K562 (cell line): ENCODE measurements at regions not wholly inside any gene's neighbourhood (a gene's known extent, or its start where the extent isn't known, plus 50 kb on each side); places are given as distances from the start of the nearest gene placed in this dataset.

Experiments
- ATAC-seq: fragments of 200-7000 bp; cut with Tn5 transposase; 3 replicates; pipeline ENCODE4 v1.9.1; 2020; ENCODE audit warnings: moderate library complexity
- BruUV-seq: library from RNA; stranded (reverse); fragments of 400-500 nt; replicated peaks from 2 replicates; lab custom pipeline; 2021; lab: Mats Ljungman, UMichigan
- CTCF ChIA-PET: fragments of 300-600 bp; formaldehyde crosslinking; extraction: SDS; loops from one replicate; lab custom pipeline; 2021; ENCODE audit warnings: low intra/inter-chr PET ratio; lab: Yijun Ruan, JAX
- POLR2A ChIA-PET: fragments of 300-600, 350-650 bp; sonication (Branson Sonifier 250); formaldehyde crosslinking; extraction: SDS; loops from one replicate; lab custom pipeline; 2021; ENCODE audit warnings: antibody characterized with exemption, inconsistent platforms; lab: Yijun Ruan, JAX
- DNase-seq, 4 experiments: peaks; one replicate each; pipeline versions ENCODE4 v3.0.0 to v3.0.0-alpha.2; 2011 to 2018; ENCODE audit warnings: low spot score in 3 of 4, mixed read lengths in 3 of 4; ENCODE audit errors: extremely low read depth in 1 of 4
- FAIRE-seq: peaks from 2 replicates; lab custom pipeline; 2011; peaks lifted over from hg19 to GRCh38; lab: Jason Lieb, UNC
- H2AFZ ChIP-seq: 2 replicates; pipeline ENCODE4 v1.6.0; 2011; ENCODE audit warnings: low read depth, low read length, control low read depth, inconsistent platforms
- H3K27ac ChIP-seq: fragments of 200-600 bp; 3 replicates; pipeline ENCODE4 v1.8.0; 2011; ENCODE audit warnings: low read depth, mild to moderate bottlenecking, control low read depth, inconsistent platforms, low read length, moderate library complexity, mixed read lengths; ENCODE audit errors: extremely low read depth
- H3K27me3 ChIP-seq, 2 experiments: fragments of 300-600 bp in 1 of 2; 2 replicates in 1 of 2; 3 replicates in 1 of 2; pipeline versions ENCODE4 v1.6.0 to v1.8.0; 2011; ENCODE audit warnings: inconsistent platforms in 2 of 2, low read length in 2 of 2, mild to moderate bottlenecking in 1 of 2, mixed read lengths in 1 of 2, moderate library complexity in 1 of 2; ENCODE audit not compliant: control insufficient read depth in 2 of 2, insufficient read depth in 2 of 2
- H3K36me3 ChIP-seq: fragments of 300-600 bp; 3 replicates; pipeline ENCODE4 v1.8.0; 2011; ENCODE audit warnings: mild to moderate bottlenecking, low read length, inconsistent platforms; ENCODE audit not compliant: control insufficient read depth, insufficient read depth
- H3K4me1 ChIP-seq, 2 experiments: fragments of 200-600 bp in 1 of 2; replicated peaks in 1 of 2; 2 replicates in 1 of 2; 3 replicates in 1 of 2; pipeline versions ENCODE4 v1.5.1 to v1.8.0; 2011; ENCODE audit warnings: inconsistent platforms in 2 of 2, low read length in 2 of 2, mild to moderate bottlenecking in 1 of 2, mixed read lengths in 1 of 2, moderate library complexity in 1 of 2; ENCODE audit not compliant: control insufficient read depth in 2 of 2, insufficient read depth in 2 of 2
- H3K4me2 ChIP-seq: 2 replicates; pipeline ENCODE4 v1.6.1; 2011; ENCODE audit warnings: low read length, control low read depth, inconsistent platforms, mixed read lengths; ENCODE audit not compliant: insufficient read depth
- H3K4me3 ChIP-seq: fragments of 200-600 bp; sonication (generic), shearing (Covaris generic); 2 replicates; pipeline ENCODE4 v1.5.1; 2016; ENCODE audit warnings: control low read depth, inconsistent platforms
- H3K79me2 ChIP-seq: fragments of 200-600 bp; 3 replicates; pipeline ENCODE4 v1.8.0; 2011; ENCODE audit warnings: low read length, inconsistent platforms; ENCODE audit not compliant: control insufficient read depth, insufficient read depth
- H3K9ac ChIP-seq, 2 experiments: 2 replicates each; pipeline versions ENCODE4 v1.6.0 to v1.6.1; 2011; ENCODE audit warnings: low read depth in 2 of 2, low read length in 2 of 2, control low read depth in 1 of 2, inconsistent platforms in 1 of 2, mild to moderate bottlenecking in 1 of 2, mixed read lengths in 1 of 2; ENCODE audit not compliant: insufficient read depth in 1 of 2
- H3K9me1 ChIP-seq: one replicate; pipeline ENCODE4 v1.6.0; 2011; ENCODE audit warnings: inconsistent platforms, mild to moderate bottlenecking, low read length, moderate library complexity; ENCODE audit not compliant: control insufficient read depth, insufficient read depth
- H3K9me3 ChIP-seq: replicated peaks from 2 replicates; pipeline ENCODE4 v1.5.1; 2011; ENCODE audit warnings: low read depth, low read length, inconsistent platforms; ENCODE audit not compliant: control insufficient read depth, insufficient read depth
- H4K20me1 ChIP-seq: replicated peaks from 2 replicates; pipeline ENCODE4 v1.6.1; 2011; ENCODE audit warnings: low read length, inconsistent platforms, mixed read lengths; ENCODE audit not compliant: control insufficient read depth, insufficient read depth
- ARID3A ChIP-seq: IDR thresholded peaks from 2 replicates; pipeline ENCODE4 v1.6.1; 2012; ENCODE audit warnings: low read depth, low read length, improper control_type of control experiment, borderline replicate concordance
- ATF4 ChIP-seq: fragments of 450-650 bp; formaldehyde crosslinking; IDR thresholded peaks from 2 replicates; pipeline ENCODE4 v1.4.0; 2022; ENCODE audit warnings: mild to moderate bottlenecking, moderate library complexity
- BRF2 ChIP-seq: IDR thresholded peaks from 3 replicates; pipeline ENCODE4 v1.6.1; 2011; ENCODE audit warnings: borderline replicate concordance, mild to moderate bottlenecking; ENCODE audit not compliant: insufficient read length, insufficient read depth
- CXXC5 ChIP-seq: fragments of 250-450 bp; sonication (Bioruptor Pico); IDR thresholded peaks from 2 replicates; pipeline ENCODE4 v1.8.0; 2022; ENCODE audit warnings: inconsistent platforms, mild to moderate bottlenecking, moderate library complexity
- ELK1 ChIP-seq: sonication (generic); formaldehyde crosslinking; IDR thresholded peaks from 2 replicates; pipeline ENCODE4 v1.8.1; 2022; ENCODE audit warnings: missing genetic modification reagents
- GATAD2B ChIP-seq: fragments of 450-650 bp; IDR thresholded peaks from 2 replicates; pipeline ENCODE4 v1.6.1; 2017; ENCODE audit warnings: mild to moderate bottlenecking, borderline replicate concordance
- RAD51 ChIP-seq: fragments of 450-650 bp; IDR thresholded peaks from 2 replicates; pipeline ENCODE4 v1.7.1; 2016; ENCODE audit warnings: low read depth, mild to moderate bottlenecking, borderline replicate concordance
- SRSF1 ChIP-seq: fragments of 200-400 bp; formaldehyde crosslinking; IDR thresholded peaks from 2 replicates; pipeline ENCODE4 v1.6.1; 2017; ENCODE audit warnings: mild to moderate bottlenecking, low read depth, low read length, moderate library complexity
- TBP ChIP-seq: optimal IDR thresholded peaks from 2 replicates; pipeline ENCODE3; 2011; ENCODE audit warnings: low read depth, low read length, improper control_type of control experiment
- TOE1 ChIP-seq, 2 experiments: fragments of 450-650 bp in 1 of 2; sonication (generic) in 1 of 2; formaldehyde crosslinking in 1 of 2; IDR thresholded peaks; 2 replicates each; pipeline versions ENCODE4 v1.7.1 to v1.8.0; 2016 to 2022; ENCODE audit warnings: borderline replicate concordance in 2 of 2, mild to moderate bottlenecking in 2 of 2, antibody characterized with exemption in 1 of 2, inconsistent platforms in 1 of 2, low read depth in 1 of 2, missing genetic modification reagents in 1 of 2, moderate library complexity in 1 of 2
- ZBED1 ChIP-seq: IDR thresholded peaks from 2 replicates; pipeline ENCODE4 v1.6.1; 2014
- WGBS: fragments of 100-300 bp; shearing (Covaris generic); methylation state at CpG from one replicate; pipeline ENCODE4 v1.1.6; 2016; ENCODE audit warnings: low coverage, mixed read lengths; ENCODE audit not compliant: insufficient coverage; ENCODE audit errors: missing lambda C conversion rate; 5-methylcytosine and 5-hydroxymethylcytosine counted together
- in situ Hi-C: fragments of 300-500 bp; cut with MboI; formaldehyde crosslinking; loops from 4 replicates; pipeline ENCODE4 v1.15.0; 2018; ENCODE audit warnings: inconsistent platforms, mixed read lengths
- intact Hi-C: fragments of 100-400 bp; cut with micrococcal nuclease; formaldehyde crosslinking; loops from 2 replicates; pipeline ENCODE4 v1.14.2; 2022

GRCh38 chr18:78115896-78116561, 863.6 kb upstream of the SALL3 start:
- no peak overlapping the region for H3K27ac ChIP-seq
- no TSS peak for BruUV-seq
- no peak overlapping the region for H2AFZ ChIP-seq
- intact Hi-C loops: no loop called here
- no peaks in the 10 kb centered on the region for H3K4me1 ChIP-seq
- DNase-seq (no peak), FAIRE-seq (no peak), ATAC-seq (no peak)
- POLR2A ChIA-PET: no interaction called here
- no peaks in the 10 kb centered on the region for H4K20me1 ChIP-seq
- in situ Hi-C loops: no loop called here
- H3K36me3 ChIP-seq: no peaks in the 10 kb centered on the region
- H3K4me3 ChIP-seq: no peak overlapping the region
- H3K9ac ChIP-seq: no peak overlapping the region
- no peaks in the 10 kb centered on the region for H3K9me1 ChIP-seq
- WGBS: 0% methylated on average over 1 of the region's 1 CpG
- CTCF ChIA-PET: no interaction called here
- H3K4me2 ChIP-seq: no peak overlapping the region
- H3K79me2 ChIP-seq: no peaks in the 10 kb centered on the region
- H3K27me3 ChIP-seq: peaks cover 0 to 22% of the 10 kb centered on the region in 2 experiments; a peak in 2 of 5 replicates
- TF ChIP-seq RAD51: no peak
- TF ChIP-seq ZBED1: no peak
- no peak for TF ChIP-seq ATF4
- TF ChIP-seq CXXC5 (CRISPR knock-in tag): no peak
- no peak for TF ChIP-seq ELK1 (CRISPR knock-in tag)
- no peak for TF ChIP-seq ARID3A
- TF ChIP-seq TOE1 (IDR thresholded peaks at IDR 0.05; ENCODE audit: borderline replicate concordance): no peak
- TF ChIP-seq TOE1 (CRISPR knock-in tag; IDR thresholded peaks at IDR 0.05; ENCODE audit: borderline replicate concordance, low read depth): no peak
- TF ChIP-seq GATAD2B: no peak
- TF ChIP-seq BRF2: no peak
- TF ChIP-seq TBP: no peak
- TF ChIP-seq SRSF1: no peak
- no peaks in the 10 kb centered on the region for H3K9me3 ChIP-seq
